ENCODE measurements at regions not wholly inside any gene's neighbourhood (a gene's known extent, or its start where the extent isn't known, plus 50 kb on each side); places are given as distances from the start of the nearest gene placed in this dataset.

- H3K4me3 ChIP-seq = no peak overlapping the region
- no peak for DNase-seq (ENCODE audit: low spot score)
- no peak for TF ChIP-seq CTCF (IDR thresholded peaks at IDR 0.05)
- H3K27ac ChIP-seq = no peak overlapping the region
Observed at GRCh38 chr6:141117874-141118273, 1014.9 kb upstream of the GJE1 start.

GRCh38 chr6:141110481-141110880 is 1022.2 kb upstream of the GJE1 start:
- Histone ChIP-seq H3K27ac (no peak overlapping the region), H3K4me3 (no peak overlapping the region)
- no peak for DNase-seq (ENCODE audit: low spot score)
- no peak for TF ChIP-seq CTCF (IDR thresholded peaks at IDR 0.05)

GRCh38 chr6:141107591-141108160 is 1025.0 kb upstream of the GJE1 start:
- no peak for TF ChIP-seq CTCF (IDR thresholded peaks at IDR 0.05)
- Histone ChIP-seq H3K27ac (no peak overlapping the region), H3K4me3 (no peak overlapping the region)
- no peak for DNase-seq (ENCODE audit: low spot score)

GRCh38 chr6:141105481-141105880 is 1027.2 kb upstream of the GJE1 start:
- TF ChIP-seq CTCF (IDR thresholded peaks at IDR 0.05) = no peak
- DNase-seq (ENCODE audit: low spot score) = no peak
- Histone ChIP-seq H3K4me3 (no peak overlapping the region), H3K27ac (no peak overlapping the region)

GRCh38 chr6:141103246-141103645 is 1029.5 kb upstream of the GJE1 start:
- DNase-seq (ENCODE audit: low spot score) = no peak
- Histone ChIP-seq H3K4me3 (no peak overlapping the region), H3K27ac (no peak overlapping the region)
- no peak for TF ChIP-seq CTCF (IDR thresholded peaks at IDR 0.05)

GRCh38 chr6:141097471-141097870 is 1035.3 kb upstream of the GJE1 start:
- H3K4me3 ChIP-seq = no peak overlapping the region
- no peak overlapping the region for H3K27ac ChIP-seq
- TF ChIP-seq CTCF (IDR thresholded peaks at IDR 0.05) = no peak
- DNase-seq (ENCODE audit: low spot score) = no peak

GRCh38 chr6:141095308-141095707 is 1037.4 kb upstream of the GJE1 start:
- DNase-seq (ENCODE audit: low spot score) = no peak
- TF ChIP-seq CTCF (IDR thresholded peaks at IDR 0.05) = no peak
- no peak overlapping the region for H3K4me3 ChIP-seq
- H3K27ac ChIP-seq = no peak overlapping the region

Data from coronary artery (tissue), 2 donors.